ENCODE measurements at regions not wholly inside any gene's neighbourhood (a gene's known extent, or its start where the extent isn't known, plus 50 kb on each side); places are given as distances from the start of the nearest gene placed in this dataset.

DNA sequence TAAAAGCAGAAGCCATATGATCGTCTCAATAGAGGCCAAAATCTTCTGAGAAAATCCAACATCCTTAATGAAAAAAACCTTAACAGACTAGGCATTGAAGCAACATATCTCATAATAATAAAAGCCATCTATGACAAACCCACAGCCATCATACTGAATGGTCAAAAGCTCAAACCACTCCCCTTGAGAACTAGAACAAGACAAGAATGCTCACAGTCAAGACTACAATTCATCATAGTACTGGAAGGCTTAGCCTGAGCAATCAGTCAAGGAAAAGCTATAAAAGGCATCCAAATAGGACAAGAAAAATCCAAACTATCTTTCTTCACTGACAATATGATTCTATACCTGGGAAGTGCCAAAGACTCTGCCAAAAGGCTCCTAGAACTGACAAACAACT lies 2668.2 kb upstream of the PCDH20 start:
- FAIRE-seq (no peak), ATAC-seq (no peak), DNase-seq (ENCODE audit: low spot score) (no peak)
- POLR2A ChIA-PET, result no interaction called here
- Histone ChIP-seq H2AFZ (ENCODE audit: low read length) (no peak overlapping the region), H3K79me2 (ENCODE audit: insufficient read depth, low read length) (no peaks in the 10 kb centered on the region), H3K4me2 (ENCODE audit: low read depth, low read length) (no peak overlapping the region), H3K36me3 (replicated peaks in 1 of 2; ENCODE audit: control insufficient read depth in 1 of 2, insufficient read depth in 2 of 2, low read length in 2 of 2) (no peaks in the 10 kb centered on the region), H3K9me3 (ENCODE audit: low read length) (no peaks in the 10 kb centered on the region), H3K27me3 (ENCODE audit: control insufficient read depth in 1 of 2, insufficient read depth in 2 of 2, low read length in 2 of 2) (no peaks in the 10 kb centered on the region), H3K4me3 (replicated peaks in 1 of 3; ENCODE audit: insufficient read depth in 1 of 3, low read depth in 2 of 3, low read length in 3 of 3) (no peak overlapping the region), H3K4me1 (ENCODE audit: insufficient read depth, low read length) (no peaks in the 10 kb centered on the region), H4K20me1 (ENCODE audit: insufficient read depth, low read length) (no peaks in the 10 kb centered on the region), H3K27ac (ENCODE audit: extremely low read length, insufficient read depth, low read length) (no peak overlapping the region), H3K9ac (ENCODE audit: insufficient read depth, low read depth, low read length) (no peak overlapping the region)
- in situ Hi-C loops (cut with HindIII; ENCODE audit: extremely low pct_ligation_motif_present, low pct_unique_long_range_greater_than_20kb), result no loop called here
- CTCF ChIA-PET (ENCODE audit: low intra/inter-chr PET ratio, low total read pairs), result no interaction called here
- intact Hi-C loops (cut with micrococcal nuclease; ENCODE audit: unreplicated experiment), result no loop called here
- TF ChIP-seq GATAD2A (CRISPR knock-in tag; IDR thresholded peaks at IDR 0.05) (no peak), KLF6 (CRISPR knock-in tag; IDR thresholded peaks at IDR 0.05) (no peak), GZF1 (CRISPR knock-in tag; IDR thresholded peaks at IDR 0.05) (no peak), PBX3 (CRISPR knock-in tag; IDR thresholded peaks at IDR 0.05; ENCODE audit: borderline replicate concordance) (no peak), ZNF160 (CRISPR knock-in tag; IDR thresholded peaks at IDR 0.05) (no peak), NKX3-1 (CRISPR knock-in tag; IDR thresholded peaks at IDR 0.05) (no peak), MYNN (CRISPR knock-in tag; IDR thresholded peaks at IDR 0.05; ENCODE audit: low read depth) (no peak), HNRNPL (IDR thresholded peaks at IDR 0.05; ENCODE audit: low read depth, low read length) (no peak), POGK (CRISPR knock-in tag; conservative IDR thresholded peaks at IDR 0.05) (no peak), ZNF605 (CRISPR knock-in tag; IDR thresholded peaks at IDR 0.05) (no peak), TARDBP (CRISPR knock-in tag; IDR thresholded peaks at IDR 0.05) (no peak), PRPF4 (IDR thresholded peaks at IDR 0.05; ENCODE audit: low read depth, low read length, poor library complexity, severe bottlenecking) (no peak)
- TF ChIP-seq, protein P1, sequence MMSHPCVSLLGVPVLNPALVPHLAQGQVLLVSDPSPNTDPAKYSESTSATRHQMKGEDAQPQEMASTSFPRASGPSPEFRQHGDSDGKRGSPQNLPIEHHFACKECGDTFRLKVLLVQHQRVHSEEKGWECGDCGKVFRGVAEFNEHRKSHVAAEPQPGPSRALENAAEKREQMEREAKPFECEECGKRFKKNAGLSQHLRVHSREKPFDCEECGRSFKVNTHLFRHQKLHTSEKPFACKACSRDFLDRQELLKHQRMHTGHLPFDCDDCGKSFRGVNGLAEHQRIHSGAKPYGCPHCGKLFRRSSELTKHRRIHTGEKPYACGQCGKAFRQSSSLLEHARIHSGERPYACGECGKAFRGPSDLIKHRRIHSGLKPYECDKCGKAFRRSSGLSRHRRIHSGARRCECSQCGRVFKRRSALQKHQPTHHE (CRISPR knock-in tag; IDR thresholded peaks at IDR 0.05; ENCODE audit: borderline replicate concordance), result no peak
- 53% methylated on average over 1 of the region's 1 CpG for WGBS (ENCODE audit: low lambda C conversion rate)
- BruUV-seq (replicated peaks), result no TSS peak
